ENCODE measurements at regions not wholly inside any gene's neighbourhood (a gene's known extent, or its start where the extent isn't known, plus 50 kb on each side); places are given as distances from the start of the nearest gene placed in this dataset.

DNA sequence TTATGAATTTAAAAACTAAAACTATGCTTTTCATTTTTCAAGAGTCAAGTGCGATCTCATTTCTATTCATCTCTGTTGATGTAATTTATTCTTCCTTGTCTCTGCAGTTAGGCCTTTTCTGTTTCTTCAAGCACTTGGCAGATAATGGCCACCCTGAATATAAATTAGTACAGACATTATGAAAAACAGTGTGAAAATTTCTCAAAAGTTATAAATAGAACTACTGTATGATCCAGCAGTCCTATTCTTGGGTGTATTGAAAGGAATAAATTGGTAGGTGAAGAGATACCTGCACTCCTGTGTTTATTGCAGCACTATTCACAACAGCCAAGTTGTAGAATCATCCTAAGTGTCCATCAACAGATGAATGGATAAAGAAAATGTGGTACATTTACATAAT lies 248.3 kb downstream of the DOK5 start:
- intact Hi-C loops (cut with micrococcal nuclease): no loop called here
- CTCF ChIA-PET: no interaction called here
- Mint-ChIP-seq H3K27ac (no peak overlapping the region), H3K4me3 (no peak overlapping the region), H3K9me3 (ENCODE audit: insufficient read depth) (no peaks in the 10 kb centered on the region), H3K4me1 (no peaks in the 10 kb centered on the region), H3K27me3 (no peaks in the 10 kb centered on the region)
- Histone ChIP-seq H3K9me3 (ENCODE audit: control extremely low read depth in 1 of 3, control insufficient read depth in 2 of 3, insufficient read depth in 1 of 3, low read length in 2 of 3) (peaks cover 0 to 3% (median 0%) of the 10 kb centered on the region in 3 donors), H3K4me3 (ENCODE audit: control extremely low read depth in 1 of 5, extremely low read depth in 1 of 5, insufficient read depth in 1 of 5, low read depth in 2 of 5, low read length in 4 of 5) (no peak overlapping the region), H3K36me3 (replicated peaks in 1 of 2; ENCODE audit: control extremely low read depth in 1 of 2, control insufficient read depth in 1 of 2, extremely low read depth in 1 of 2, insufficient read depth in 2 of 2, low read length in 1 of 2) (no peaks in the 10 kb centered on the region), H3K4me1 (ENCODE audit: control insufficient read depth in 2 of 2, insufficient read depth in 2 of 2, low read length in 2 of 2) (no peaks in the 10 kb centered on the region), H4K20me1 (ENCODE audit: control insufficient read depth, insufficient read depth, low read length, poor library complexity, severe bottlenecking) (no peaks in the 10 kb centered on the region), H3K4me2 (replicated peaks; ENCODE audit: low read depth, low read length, poor library complexity, severe bottlenecking) (no peak overlapping the region), H3K79me2 (ENCODE audit: control insufficient read depth, insufficient read depth, low read length) (no peaks in the 10 kb centered on the region), H3K27ac (ENCODE audit: low read length in 2 of 2) (no peak overlapping the region), H3K9ac (ENCODE audit: low read length) (no peak overlapping the region), H3K27me3 (replicated peaks in 1 of 4; ENCODE audit: control extremely low read depth in 1 of 4, control insufficient read depth in 3 of 4, insufficient read depth in 4 of 4, low read length in 3 of 4) (no peaks in the 10 kb centered on the region), H2AFZ (ENCODE audit: insufficient read depth, low read depth, low read length, poor library complexity, severe bottlenecking) (no peak overlapping the region)
- no CpG with 5 or more reads among the region's 1 CpG for WGBS (ENCODE audit: insufficient coverage)
- POLR2A ChIA-PET: no interaction called here
- DNase-seq (no peak), ATAC-seq (ENCODE audit: low read depth) (no peak)
- TF ChIP-seq, protein P1, sequence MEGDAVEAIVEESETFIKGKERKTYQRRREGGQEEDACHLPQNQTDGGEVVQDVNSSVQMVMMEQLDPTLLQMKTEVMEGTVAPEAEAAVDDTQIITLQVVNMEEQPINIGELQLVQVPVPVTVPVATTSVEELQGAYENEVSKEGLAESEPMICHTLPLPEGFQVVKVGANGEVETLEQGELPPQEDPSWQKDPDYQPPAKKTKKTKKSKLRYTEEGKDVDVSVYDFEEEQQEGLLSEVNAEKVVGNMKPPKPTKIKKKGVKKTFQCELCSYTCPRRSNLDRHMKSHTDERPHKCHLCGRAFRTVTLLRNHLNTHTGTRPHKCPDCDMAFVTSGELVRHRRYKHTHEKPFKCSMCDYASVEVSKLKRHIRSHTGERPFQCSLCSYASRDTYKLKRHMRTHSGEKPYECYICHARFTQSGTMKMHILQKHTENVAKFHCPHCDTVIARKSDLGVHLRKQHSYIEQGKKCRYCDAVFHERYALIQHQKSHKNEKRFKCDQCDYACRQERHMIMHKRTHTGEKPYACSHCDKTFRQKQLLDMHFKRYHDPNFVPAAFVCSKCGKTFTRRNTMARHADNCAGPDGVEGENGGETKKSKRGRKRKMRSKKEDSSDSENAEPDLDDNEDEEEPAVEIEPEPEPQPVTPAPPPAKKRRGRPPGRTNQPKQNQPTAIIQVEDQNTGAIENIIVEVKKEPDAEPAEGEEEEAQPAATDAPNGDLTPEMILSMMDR (IDR thresholded peaks at IDR 0.05): no peak
- no peak for TF ChIP-seq EZH2 (IDR thresholded peaks at IDR 0.05; ENCODE audit: borderline replicate concordance, insufficient read depth, low read depth, low read length, poor library complexity, severe bottlenecking)

GRCh38 chr20:54717983-54718382 lies 242.6 kb downstream of the DOK5 start:
- no peak overlapping the region for H3K4me3 ChIP-seq (ENCODE audit: control extremely low read depth in 1 of 5, extremely low read depth in 1 of 5, insufficient read depth in 1 of 5, low read depth in 2 of 5, low read length in 4 of 5)
- H3K9me3 Mint-ChIP-seq (ENCODE audit: insufficient read depth): no peaks in the 10 kb centered on the region
- H3K9me3 ChIP-seq (ENCODE audit: control extremely low read depth in 1 of 3, control insufficient read depth in 2 of 3, insufficient read depth in 1 of 3, low read length in 2 of 3): peaks cover 0 to 3% (median 0%) of the 10 kb centered on the region in 3 donors
- H3K36me3 ChIP-seq (replicated peaks in 1 of 2; ENCODE audit: control extremely low read depth in 1 of 2, control insufficient read depth in 1 of 2, extremely low read depth in 1 of 2, insufficient read depth in 2 of 2, low read length in 1 of 2): no peaks in the 10 kb centered on the region
- ATAC-seq (ENCODE audit: low read depth): no peak
- no peaks in the 10 kb centered on the region for H3K4me1 ChIP-seq (ENCODE audit: control insufficient read depth in 2 of 2, insufficient read depth in 2 of 2, low read length in 2 of 2)
- CTCF ChIA-PET: no interaction called here
- no peaks in the 10 kb centered on the region for H3K4me1 Mint-ChIP-seq
- POLR2A ChIA-PET: no interaction called here
- no peak overlapping the region for H3K27ac Mint-ChIP-seq
- no peaks in the 10 kb centered on the region for H4K20me1 ChIP-seq (ENCODE audit: control insufficient read depth, insufficient read depth, low read length, poor library complexity, severe bottlenecking)
- H3K27ac ChIP-seq (ENCODE audit: low read length in 2 of 2): no peak overlapping the region
- no peak overlapping the region for H2AFZ ChIP-seq (ENCODE audit: insufficient read depth, low read depth, low read length, poor library complexity, severe bottlenecking)
- H3K27me3 Mint-ChIP-seq: no peaks in the 10 kb centered on the region
- H3K4me3 Mint-ChIP-seq: no peak overlapping the region
- TF ChIP-seq EZH2 (IDR thresholded peaks at IDR 0.05; ENCODE audit: borderline replicate concordance, insufficient read depth, low read depth, low read length, poor library complexity, severe bottlenecking): no peak
- TF ChIP-seq, protein P1 (IDR thresholded peaks at IDR 0.05): no peak
- intact Hi-C loops (cut with micrococcal nuclease): no loop called here
- DNase-seq: no peak
- WGBS (ENCODE audit: insufficient coverage): 92% methylated on average over 1 of the region's 3 CpGs
- H3K79me2 ChIP-seq (ENCODE audit: control insufficient read depth, insufficient read depth, low read length): no peaks in the 10 kb centered on the region
- no peak overlapping the region for H3K4me2 ChIP-seq (replicated peaks; ENCODE audit: low read depth, low read length, poor library complexity, severe bottlenecking)
- H3K9ac ChIP-seq (ENCODE audit: low read length): no peak overlapping the region
- H3K27me3 ChIP-seq (replicated peaks in 1 of 4; ENCODE audit: control extremely low read depth in 1 of 4, control insufficient read depth in 3 of 4, insufficient read depth in 4 of 4, low read length in 3 of 4): peaks cover 0 to 3% (median 0%) of the 10 kb centered on the region in 4 experiments
